ENCODE measurements at regions not wholly inside any gene's neighbourhood (a gene's known extent, or its start where the extent isn't known, plus 50 kb on each side); places are given as distances from the start of the nearest gene placed in this dataset.

DNA sequence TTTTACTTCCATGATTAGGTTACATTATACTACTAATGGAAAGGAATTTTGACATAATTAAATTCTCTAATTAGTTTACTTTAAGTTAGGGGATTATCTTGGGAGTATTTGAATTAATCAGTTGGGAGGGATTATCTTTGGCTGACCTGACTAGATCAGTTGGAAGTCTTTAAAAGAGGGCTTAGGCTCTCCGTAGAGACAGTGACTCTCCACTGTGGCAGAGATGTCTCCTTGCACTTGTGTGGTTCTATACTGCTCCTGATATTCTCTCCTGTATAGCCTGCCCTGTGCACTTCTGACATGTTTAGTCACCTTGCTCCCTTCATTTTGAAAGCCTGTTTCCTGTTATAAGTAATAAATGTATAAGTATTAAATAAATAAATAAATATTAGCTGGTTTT lies 1612.3 kb upstream of the PRR20A start:
- Mint-ChIP-seq H3K4me1 (peaks cover 8% of the 10 kb centered on the region), H3K4me3 (no peak overlapping the region), H3K27ac (ENCODE audit: unreplicated experiment) (no peak overlapping the region), H3K9me3 (peaks cover 5% of the 10 kb centered on the region), H3K36me3 (ENCODE audit: low read depth) (no peaks in the 10 kb centered on the region), H3K27me3 (ENCODE audit: low read depth) (no peaks in the 10 kb centered on the region)
- TF ChIP-seq, protein P1, sequence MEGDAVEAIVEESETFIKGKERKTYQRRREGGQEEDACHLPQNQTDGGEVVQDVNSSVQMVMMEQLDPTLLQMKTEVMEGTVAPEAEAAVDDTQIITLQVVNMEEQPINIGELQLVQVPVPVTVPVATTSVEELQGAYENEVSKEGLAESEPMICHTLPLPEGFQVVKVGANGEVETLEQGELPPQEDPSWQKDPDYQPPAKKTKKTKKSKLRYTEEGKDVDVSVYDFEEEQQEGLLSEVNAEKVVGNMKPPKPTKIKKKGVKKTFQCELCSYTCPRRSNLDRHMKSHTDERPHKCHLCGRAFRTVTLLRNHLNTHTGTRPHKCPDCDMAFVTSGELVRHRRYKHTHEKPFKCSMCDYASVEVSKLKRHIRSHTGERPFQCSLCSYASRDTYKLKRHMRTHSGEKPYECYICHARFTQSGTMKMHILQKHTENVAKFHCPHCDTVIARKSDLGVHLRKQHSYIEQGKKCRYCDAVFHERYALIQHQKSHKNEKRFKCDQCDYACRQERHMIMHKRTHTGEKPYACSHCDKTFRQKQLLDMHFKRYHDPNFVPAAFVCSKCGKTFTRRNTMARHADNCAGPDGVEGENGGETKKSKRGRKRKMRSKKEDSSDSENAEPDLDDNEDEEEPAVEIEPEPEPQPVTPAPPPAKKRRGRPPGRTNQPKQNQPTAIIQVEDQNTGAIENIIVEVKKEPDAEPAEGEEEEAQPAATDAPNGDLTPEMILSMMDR (conservative IDR thresholded peaks at IDR 0.05), result no peak
- no peak for DNase-seq (ENCODE audit: low read depth, low spot score)

DNA sequence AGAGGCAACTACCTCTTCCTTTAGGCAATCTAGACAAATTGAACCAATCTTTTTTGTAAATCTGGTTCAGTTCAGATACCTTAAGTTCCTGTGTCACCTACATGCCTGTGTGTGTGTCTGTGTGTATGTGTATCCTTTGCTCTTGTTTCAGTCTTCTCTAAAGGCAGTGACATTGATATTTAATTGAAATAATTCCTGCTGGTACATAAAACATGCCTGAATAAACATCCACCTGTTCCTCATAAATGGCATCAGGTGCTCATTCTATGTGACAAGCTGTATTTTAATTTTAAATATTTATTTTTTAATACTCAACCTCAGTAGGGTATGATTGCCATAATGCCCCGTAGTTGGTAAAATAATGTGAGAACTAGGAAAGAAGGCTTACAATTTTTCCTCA lies 1606.4 kb upstream of the PRR20A start:
- peaks cover 5% of the 10 kb centered on the region for H3K36me3 Mint-ChIP-seq (ENCODE audit: low read depth)
- H3K27me3 Mint-ChIP-seq (ENCODE audit: low read depth), result no peaks in the 10 kb centered on the region
- no peak overlapping the region for H3K27ac Mint-ChIP-seq (ENCODE audit: unreplicated experiment)

DNA sequence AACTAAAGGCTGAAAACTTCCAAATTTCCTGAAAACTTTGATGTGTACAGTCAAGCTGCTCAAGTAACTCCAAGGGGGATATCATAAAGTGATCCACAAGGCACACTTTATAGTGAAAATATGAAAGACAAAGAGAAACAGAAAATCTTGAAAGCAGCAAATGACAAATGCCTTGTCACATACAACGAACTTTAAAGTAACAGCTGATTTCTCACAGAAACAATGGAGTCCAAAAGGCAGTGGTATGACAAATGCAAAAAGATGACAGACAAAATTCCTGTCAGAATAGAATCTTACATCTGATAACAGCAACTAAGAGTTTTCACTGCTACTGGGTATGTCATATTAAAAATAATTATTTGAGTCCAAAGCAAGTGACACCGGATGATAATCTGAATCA lies 1602.3 kb upstream of the PRR20A start:
- Mint-ChIP-seq H3K4me3 (no peak overlapping the region), H3K27me3 (ENCODE audit: low read depth) (no peaks in the 10 kb centered on the region), H3K4me1 (peaks cover 5% of the 10 kb centered on the region), H3K36me3 (ENCODE audit: low read depth) (peaks cover 5% of the 10 kb centered on the region), H3K27ac (ENCODE audit: unreplicated experiment) (no peak overlapping the region), H3K9me3 (peaks cover 7% of the 10 kb centered on the region)
- no peak for DNase-seq (ENCODE audit: low read depth, low spot score)
- TF ChIP-seq, protein P1 (conservative IDR thresholded peaks at IDR 0.05), result no peak

More for the DNA sequence above, 1606.4 kb upstream of the PRR20A start:
- TF ChIP-seq, protein P1 (conservative IDR thresholded peaks at IDR 0.05), result no peak
- no peak for DNase-seq (ENCODE audit: low read depth, low spot score)
- H3K4me1 Mint-ChIP-seq, result peaks cover 12% of the 10 kb centered on the region
- no peak overlapping the region for H3K4me3 Mint-ChIP-seq
- peaks cover 7% of the 10 kb centered on the region for H3K9me3 Mint-ChIP-seq

DNA sequence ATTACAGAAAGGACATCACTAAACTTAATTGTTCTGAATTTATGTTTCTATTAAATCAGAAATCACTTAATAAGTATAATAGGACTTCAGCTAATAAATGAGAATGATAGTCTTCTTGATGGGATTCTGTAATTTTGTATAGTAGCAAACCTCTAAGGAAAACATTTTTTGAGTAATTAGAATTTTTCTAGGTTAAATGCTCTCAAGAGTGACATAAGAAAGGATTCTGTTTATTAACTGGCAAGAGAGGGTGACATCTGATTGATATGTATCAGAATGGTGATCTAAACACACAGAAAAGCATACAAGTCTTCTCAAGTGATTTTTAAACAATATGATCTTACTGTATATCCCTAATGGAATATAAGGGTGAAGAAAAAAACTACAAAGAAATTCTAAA lies 1597.7 kb upstream of the PRR20A start:
- Mint-ChIP-seq H3K4me1 (no peaks in the 10 kb centered on the region), H3K9me3 (peaks cover 3% of the 10 kb centered on the region), H3K27ac (ENCODE audit: unreplicated experiment) (no peak overlapping the region), H3K4me3 (no peak overlapping the region), H3K36me3 (ENCODE audit: low read depth) (peaks cover 3% of the 10 kb centered on the region), H3K27me3 (ENCODE audit: low read depth) (no peaks in the 10 kb centered on the region)
- DNase-seq (ENCODE audit: low read depth, low spot score), result no peak
- TF ChIP-seq, protein P1 (conservative IDR thresholded peaks at IDR 0.05), result no peak

DNA sequence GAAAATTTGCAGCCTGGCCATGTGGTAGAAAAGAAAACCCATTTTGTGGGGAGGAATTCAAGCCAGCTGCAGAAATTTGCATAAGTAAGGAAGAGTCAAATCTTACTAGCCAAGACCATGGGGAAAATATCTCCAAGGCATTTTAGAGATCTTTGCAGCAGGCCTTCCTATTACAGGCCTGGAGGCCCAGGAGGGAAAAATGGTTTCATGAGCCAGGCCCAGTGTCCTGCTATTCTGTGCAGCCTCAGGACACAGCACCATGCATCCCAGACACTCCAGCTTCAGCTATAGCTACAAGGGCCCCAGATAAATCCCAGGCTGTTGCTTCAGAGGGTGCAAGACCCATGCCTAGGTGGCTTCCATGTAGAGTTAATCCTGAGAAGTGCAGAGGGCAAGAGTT lies 1590.1 kb upstream of the PRR20A start:
- DNase-seq (ENCODE audit: low read depth, low spot score), result no peak
- Mint-ChIP-seq H3K27ac (ENCODE audit: unreplicated experiment) (no peak overlapping the region), H3K4me1 (no peaks in the 10 kb centered on the region), H3K27me3 (ENCODE audit: low read depth) (no peaks in the 10 kb centered on the region), H3K36me3 (ENCODE audit: low read depth) (peaks cover 7% of the 10 kb centered on the region), H3K4me3 (no peak overlapping the region), H3K9me3 (peaks cover 15% of the 10 kb centered on the region)
- TF ChIP-seq, protein P1 (conservative IDR thresholded peaks at IDR 0.05), result no peak

DNA sequence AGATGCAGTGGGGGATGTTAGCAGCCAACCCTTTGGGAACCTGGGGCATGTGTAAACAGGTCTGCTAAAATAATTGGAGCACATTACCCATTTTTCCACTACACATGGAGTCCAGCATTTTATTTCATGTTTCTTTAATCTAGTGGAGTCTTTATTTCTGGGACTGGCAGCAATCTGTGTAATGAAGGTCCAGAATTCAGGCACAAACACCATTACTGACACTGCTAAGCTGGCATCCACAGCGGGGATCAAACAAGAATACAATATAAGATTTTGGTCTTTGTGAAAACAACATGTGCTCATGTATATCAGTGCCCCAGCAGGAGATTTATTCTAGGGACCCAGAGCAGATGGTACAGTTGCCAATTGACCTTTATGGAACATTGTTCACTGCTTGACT lies 1587.0 kb upstream of the PRR20A start:
- H3K4me1 Mint-ChIP-seq, result no peaks in the 10 kb centered on the region
- no peaks in the 10 kb centered on the region for H3K27me3 Mint-ChIP-seq (ENCODE audit: low read depth)
- no peak for DNase-seq (ENCODE audit: low read depth, low spot score)
- H3K36me3 Mint-ChIP-seq (ENCODE audit: low read depth), result peaks cover 7% of the 10 kb centered on the region
- no peak overlapping the region for H3K4me3 Mint-ChIP-seq
- TF ChIP-seq, protein P1 (conservative IDR thresholded peaks at IDR 0.05), result no peak
- H3K9me3 Mint-ChIP-seq, result peaks cover 15% of the 10 kb centered on the region
- H3K27ac Mint-ChIP-seq (ENCODE audit: unreplicated experiment), result no peak overlapping the region

Measured in neural crest cell (in vitro differentiated cells).